ENCODE measurements at regions not wholly inside any gene's neighbourhood (a gene's known extent, or its start where the extent isn't known, plus 50 kb on each side); places are given as distances from the start of the nearest gene placed in this dataset.

DNA sequence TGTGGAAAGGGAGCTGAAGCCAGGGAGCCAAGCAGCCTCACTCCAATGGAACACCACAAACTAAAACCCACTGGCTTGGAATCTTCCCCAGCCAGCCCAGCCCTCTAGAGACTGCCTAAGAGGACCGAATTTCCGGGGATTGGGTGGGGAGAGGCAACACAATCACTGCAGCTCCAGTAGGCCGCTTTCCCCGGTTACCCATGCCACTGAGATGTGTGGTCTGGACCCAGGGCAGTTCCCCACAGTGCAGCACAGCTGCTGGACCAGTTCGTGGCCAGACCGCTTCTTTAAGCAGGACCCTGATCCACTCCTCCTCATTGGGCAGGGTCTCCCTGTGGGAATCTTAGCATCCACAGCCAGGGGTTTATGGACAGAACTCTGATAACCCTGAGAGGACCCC is 91.9 kb upstream of the PAGE3 start:
- TF ChIP-seq, protein P1, sequence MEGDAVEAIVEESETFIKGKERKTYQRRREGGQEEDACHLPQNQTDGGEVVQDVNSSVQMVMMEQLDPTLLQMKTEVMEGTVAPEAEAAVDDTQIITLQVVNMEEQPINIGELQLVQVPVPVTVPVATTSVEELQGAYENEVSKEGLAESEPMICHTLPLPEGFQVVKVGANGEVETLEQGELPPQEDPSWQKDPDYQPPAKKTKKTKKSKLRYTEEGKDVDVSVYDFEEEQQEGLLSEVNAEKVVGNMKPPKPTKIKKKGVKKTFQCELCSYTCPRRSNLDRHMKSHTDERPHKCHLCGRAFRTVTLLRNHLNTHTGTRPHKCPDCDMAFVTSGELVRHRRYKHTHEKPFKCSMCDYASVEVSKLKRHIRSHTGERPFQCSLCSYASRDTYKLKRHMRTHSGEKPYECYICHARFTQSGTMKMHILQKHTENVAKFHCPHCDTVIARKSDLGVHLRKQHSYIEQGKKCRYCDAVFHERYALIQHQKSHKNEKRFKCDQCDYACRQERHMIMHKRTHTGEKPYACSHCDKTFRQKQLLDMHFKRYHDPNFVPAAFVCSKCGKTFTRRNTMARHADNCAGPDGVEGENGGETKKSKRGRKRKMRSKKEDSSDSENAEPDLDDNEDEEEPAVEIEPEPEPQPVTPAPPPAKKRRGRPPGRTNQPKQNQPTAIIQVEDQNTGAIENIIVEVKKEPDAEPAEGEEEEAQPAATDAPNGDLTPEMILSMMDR (IDR thresholded peaks at IDR 0.05; ENCODE audit: low read depth, low read length, poor library complexity, severe bottlenecking): no peak
- TF ChIP-seq EZH2phosphoT487 (IDR thresholded peaks at IDR 0.05; ENCODE audit: borderline replicate concordance, low read length): no peak

Measured in DOHH2 (cell line).